Natural killer cell (primary cell): ENCODE measurements at regions not wholly inside any gene's neighbourhood (a gene's known extent, or its start where the extent isn't known, plus 50 kb on each side); places are given as distances from the start of the nearest gene placed in this dataset.

Experiments
- ATAC-seq, 3 donors: fragments of 150-1000 bp in 2 of 3; fragments of 200-7000 bp in 1 of 3; cut with Tn5 transposase; 1 replicate in 1 of 3; 2 replicates in 2 of 3; pipeline ENCODE4 v1.10.0; 2021; ENCODE audit warnings: mild to moderate bottlenecking in 2 of 3, moderate library complexity in 2 of 3
- DNase-seq, 2 donors: peaks; one replicate each; pipeline versions ENCODE4 v3.0.0 to v3.0.0-alpha.2; 2013 to 2021; ENCODE audit warnings: mixed read lengths in 1 of 2
- H3K27ac ChIP-seq: one replicate; pipeline ENCODE4 v1.5.1; 2013; ENCODE audit warnings: mild to moderate bottlenecking, low read length
- H3K27me3 ChIP-seq: one replicate; pipeline ENCODE4 v1.6.1; 2013; ENCODE audit warnings: low read length; ENCODE audit not compliant: control insufficient read depth, insufficient read depth
- H3K36me3 ChIP-seq: one replicate; pipeline ENCODE4 v1.6.1; 2013; ENCODE audit warnings: low read length; ENCODE audit not compliant: control insufficient read depth, insufficient read depth
- H3K4me1 ChIP-seq: one replicate; pipeline ENCODE4 v1.6.1; 2013; ENCODE audit warnings: low read length; ENCODE audit not compliant: control insufficient read depth, insufficient read depth
- H3K4me3 ChIP-seq: one replicate; pipeline ENCODE4 v1.5.1; 2013; ENCODE audit warnings: low read length
- H3K9me3 ChIP-seq: one replicate; pipeline ENCODE4 v1.6.1; 2013; ENCODE audit warnings: low read length; ENCODE audit not compliant: control insufficient read depth, insufficient read depth
- H3K27ac Mint-ChIP-seq, 2 donors: one replicate each; pipeline ENCODE4 v1.8.0; 2022; ENCODE audit warnings: mild to moderate bottlenecking in 2 of 2, mixed read lengths in 2 of 2, moderate library complexity in 1 of 2
- H3K27me3 Mint-ChIP-seq, 2 donors: one replicate each; pipeline ENCODE4 v1.8.0; 2022; ENCODE audit warnings: low read depth in 2 of 2, mixed read lengths in 2 of 2
- H3K36me3 Mint-ChIP-seq: one replicate; pipeline ENCODE4 v1.8.0; 2022; ENCODE audit warnings: mixed read lengths
- H3K4me1 Mint-ChIP-seq, 2 donors: one replicate each; pipeline ENCODE4 v1.8.0; 2022; ENCODE audit warnings: mixed read lengths in 2 of 2
- H3K4me3 Mint-ChIP-seq: one replicate; pipeline ENCODE4 v1.8.0; 2022; ENCODE audit warnings: mild to moderate bottlenecking, moderate library complexity, mixed read lengths
- H3K9me3 Mint-ChIP-seq, 2 donors: one replicate each; pipeline ENCODE4 v1.8.0; 2022; ENCODE audit warnings: mixed read lengths in 2 of 2
- WGBS: methylation state at CpG from one replicate; pipeline ENCODE4 v1.1.7; 2013; ENCODE audit warnings: missing lambda C conversion rate; ENCODE audit not compliant: insufficient coverage; 5-methylcytosine and 5-hydroxymethylcytosine counted together
- intact Hi-C: fragments of 100-400 bp; cut with micrococcal nuclease; formaldehyde crosslinking; loops from one replicate; pipeline ENCODE4 v1.14.2; 2022
- TF ChIP-seq, protein P1 (sequence below): fragments of 200-600 bp; IDR thresholded peaks from one replicate; pipeline ENCODE4 v1.8.0; 2022; ENCODE audit warnings: antibody characterized with exemption

DNA sequence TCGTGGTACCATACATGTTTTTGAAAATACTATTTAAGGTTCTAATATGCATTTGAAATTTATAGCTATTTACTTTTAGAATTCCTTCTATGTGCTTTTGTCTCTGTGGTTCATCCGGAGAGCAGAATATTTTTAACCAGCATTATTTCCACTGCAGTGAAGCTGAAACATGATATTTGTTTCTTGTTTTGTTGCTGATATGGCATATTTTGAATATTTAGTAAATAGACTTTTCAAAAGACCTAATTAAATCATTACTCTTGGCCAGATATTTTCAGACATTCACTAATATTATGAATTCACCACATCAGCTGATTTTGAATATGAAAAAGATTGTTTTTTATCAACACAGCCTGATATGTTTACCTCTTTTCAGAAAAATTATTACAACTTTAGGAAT is 87.0 kb downstream of the FAT4 start:
- no peak for ATAC-seq
- Histone ChIP-seq H3K4me1 (no peaks in the 10 kb centered on the region), H3K27ac (no peak overlapping the region), H3K9me3 (no peaks in the 10 kb centered on the region), H3K4me3 (no peak overlapping the region), H3K27me3 (no peaks in the 10 kb centered on the region), H3K36me3 (no peaks in the 10 kb centered on the region)
- no peak for DNase-seq
- intact Hi-C loops = no loop called here
- no CpG with 5 or more reads among the region's 2 CpGs for WGBS
- H3K4me3 Mint-ChIP-seq = no peak overlapping the region
- H3K36me3 Mint-ChIP-seq = peaks cover 7% of the 10 kb centered on the region
- no peaks in the 10 kb centered on the region for H3K9me3 Mint-ChIP-seq
- H3K27me3 Mint-ChIP-seq = no peaks in the 10 kb centered on the region
- H3K27ac Mint-ChIP-seq = no peak overlapping the region
- peaks cover 6% of the 10 kb centered on the region in 2 donors for H3K4me1 Mint-ChIP-seq
- TF ChIP-seq, protein P1, sequence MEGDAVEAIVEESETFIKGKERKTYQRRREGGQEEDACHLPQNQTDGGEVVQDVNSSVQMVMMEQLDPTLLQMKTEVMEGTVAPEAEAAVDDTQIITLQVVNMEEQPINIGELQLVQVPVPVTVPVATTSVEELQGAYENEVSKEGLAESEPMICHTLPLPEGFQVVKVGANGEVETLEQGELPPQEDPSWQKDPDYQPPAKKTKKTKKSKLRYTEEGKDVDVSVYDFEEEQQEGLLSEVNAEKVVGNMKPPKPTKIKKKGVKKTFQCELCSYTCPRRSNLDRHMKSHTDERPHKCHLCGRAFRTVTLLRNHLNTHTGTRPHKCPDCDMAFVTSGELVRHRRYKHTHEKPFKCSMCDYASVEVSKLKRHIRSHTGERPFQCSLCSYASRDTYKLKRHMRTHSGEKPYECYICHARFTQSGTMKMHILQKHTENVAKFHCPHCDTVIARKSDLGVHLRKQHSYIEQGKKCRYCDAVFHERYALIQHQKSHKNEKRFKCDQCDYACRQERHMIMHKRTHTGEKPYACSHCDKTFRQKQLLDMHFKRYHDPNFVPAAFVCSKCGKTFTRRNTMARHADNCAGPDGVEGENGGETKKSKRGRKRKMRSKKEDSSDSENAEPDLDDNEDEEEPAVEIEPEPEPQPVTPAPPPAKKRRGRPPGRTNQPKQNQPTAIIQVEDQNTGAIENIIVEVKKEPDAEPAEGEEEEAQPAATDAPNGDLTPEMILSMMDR = no peak

GRCh38 chr4:125420526-125420925 is 105.8 kb downstream of the FAT4 start:
- H3K27ac ChIP-seq = no peak overlapping the region
- H3K9me3 ChIP-seq = no peaks in the 10 kb centered on the region
- Mint-ChIP-seq H3K27ac (no peak overlapping the region), H3K27me3 (no peaks in the 10 kb centered on the region), H3K4me1 (no peaks in the 10 kb centered on the region), H3K9me3 (no peaks in the 10 kb centered on the region), H3K4me3 (no peak overlapping the region), H3K36me3 (peaks cover 14% of the 10 kb centered on the region)
- no peak for ATAC-seq
- intact Hi-C loops = no loop called here
- no peaks in the 10 kb centered on the region for H3K27me3 ChIP-seq
- no peaks in the 10 kb centered on the region for H3K36me3 ChIP-seq
- no peak overlapping the region for H3K4me3 ChIP-seq
- no peak for DNase-seq
- H3K4me1 ChIP-seq = no peaks in the 10 kb centered on the region
- WGBS = 75% methylated on average over 2 of the region's 2 CpGs
- TF ChIP-seq, protein P1 = no peak

DNA sequence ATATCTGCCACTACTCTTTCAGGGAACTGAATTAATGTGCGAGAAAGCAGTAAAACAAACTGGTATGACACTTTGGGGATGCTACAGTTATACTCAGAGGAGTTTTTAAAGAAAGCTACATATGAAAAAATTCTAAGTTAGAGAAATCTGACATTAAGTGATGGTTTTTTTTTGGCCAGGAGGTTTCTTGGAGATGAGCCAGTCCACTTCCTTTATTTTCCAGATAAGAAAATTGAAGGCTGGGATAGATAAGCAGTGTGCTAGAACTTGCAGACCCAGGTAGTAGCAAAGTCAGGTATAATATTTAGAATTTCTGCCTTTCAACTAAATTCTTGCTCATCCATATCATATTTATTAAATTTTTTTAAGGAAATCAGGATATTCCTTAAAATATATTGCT is 106.8 kb downstream of the FAT4 start:
- H3K36me3 ChIP-seq = no peaks in the 10 kb centered on the region
- no peak overlapping the region for H3K4me3 Mint-ChIP-seq
- intact Hi-C loops = no loop called here
- no peaks in the 10 kb centered on the region for H3K9me3 ChIP-seq
- H3K27me3 Mint-ChIP-seq = no peaks in the 10 kb centered on the region
- H3K36me3 Mint-ChIP-seq = peaks cover 6% of the 10 kb centered on the region
- DNase-seq = no peak
- no peak overlapping the region for H3K27ac Mint-ChIP-seq
- 50% methylated on average over 1 of the region's 1 CpG for WGBS
- no peaks in the 10 kb centered on the region for H3K9me3 Mint-ChIP-seq
- TF ChIP-seq, protein P1 = no peak
- H3K27ac ChIP-seq = no peak overlapping the region
- no peaks in the 10 kb centered on the region for H3K27me3 ChIP-seq
- H3K4me3 ChIP-seq = no peak overlapping the region
- ATAC-seq = no peak
- H3K4me1 Mint-ChIP-seq = no peaks in the 10 kb centered on the region
- no peaks in the 10 kb centered on the region for H3K4me1 ChIP-seq

- no peak overlapping the region for H3K27ac Mint-ChIP-seq
Measured at GRCh38 chr4:125423124-125423523, 108.4 kb downstream of the FAT4 start.

More at GRCh38 chr4:125423124-125423523, 108.4 kb downstream of the FAT4 start:
- Mint-ChIP-seq H3K4me1 (no peaks in the 10 kb centered on the region), H3K4me3 (no peak overlapping the region), H3K9me3 (no peaks in the 10 kb centered on the region), H3K27me3 (no peaks in the 10 kb centered on the region), H3K36me3 (peaks cover 6% of the 10 kb centered on the region)
- no peaks in the 10 kb centered on the region for H3K4me1 ChIP-seq
- intact Hi-C loops = no loop called here
- no peak overlapping the region for H3K27ac ChIP-seq
- H3K27me3 ChIP-seq = no peaks in the 10 kb centered on the region
- no peak overlapping the region for H3K4me3 ChIP-seq
- H3K9me3 ChIP-seq = no peaks in the 10 kb centered on the region
- 93% methylated on average over 1 of the region's 2 CpGs for WGBS
- H3K36me3 ChIP-seq = no peaks in the 10 kb centered on the region
- no peak for DNase-seq
- ATAC-seq = no peak
- TF ChIP-seq, protein P1 = no peak
